Brain microvascular endothelial cell (primary cell): ENCODE measurements at regions not wholly inside any gene's neighbourhood (a gene's known extent, or its start where the extent isn't known, plus 50 kb on each side); places are given as distances from the start of the nearest gene placed in this dataset.
A peak's percentile ranks its signal among the peaks of the same experiment; 100 is the strongest.

Experiments used
- DNase-seq: peaks from one replicate; pipeline ENCODE4 v3.0.0-alpha.2; 2020
- H3K27ac ChIP-seq: fragments of 250-450 bp; sonication (Bioruptor Pico); 2 replicates; pipeline ENCODE4 v1.5.1; 2020; ENCODE audit warnings: mild to moderate bottlenecking, moderate library complexity
- H3K27me3 ChIP-seq: fragments of 250-450 bp; sonication (Bioruptor Pico); replicated peaks from 2 replicates; pipeline ENCODE4 v1.5.1; 2020; ENCODE audit warnings: mild to moderate bottlenecking
- H3K36me3 ChIP-seq: fragments of 250-450 bp; sonication (Bioruptor Pico); replicated peaks from 2 replicates; pipeline ENCODE4 v1.5.1; 2020; ENCODE audit warnings: mild to moderate bottlenecking
- H3K4me3 ChIP-seq: 2 replicates; pipeline ENCODE4 v1.5.1; 2011; ENCODE audit warnings: low read depth, mild to moderate bottlenecking, control low read depth, low read length, moderate library complexity
- CTCF ChIP-seq: IDR thresholded peaks from 2 replicates; pipeline ENCODE4 v1.5.1; 2011; ENCODE audit warnings: low read depth, mild to moderate bottlenecking, moderate library complexity, low read length, control low read depth, inconsistent platforms; ENCODE audit errors: missing control alignments
- in situ Hi-C: cut with HindIII; loops from 2 replicates; pipeline ENCODE4 v1.10.0; 2017; ENCODE audit warnings: low sequenced_read_pairs, low pct_ligation_motif_present

- TF ChIP-seq CTCF = no peak
- Histone ChIP-seq H3K4me3 (no peak overlapping the region), H3K27me3 (no peaks in the 10 kb centered on the region), H3K36me3 (no peaks in the 10 kb centered on the region), H3K27ac (no peak overlapping the region)
- in situ Hi-C loops = no loop called here
- no peak for DNase-seq
Observed at GRCh38 chr4:182042945-182043344, 200.3 kb upstream of the TENM3 start.

GRCh38 chr4:182048871-182049270 lies 194.3 kb upstream of the TENM3 start:
- no peak for TF ChIP-seq CTCF

GRCh38 chr4:182056866-182057265 lies 186.3 kb upstream of the TENM3 start:
- H3K27me3 ChIP-seq = no peaks in the 10 kb centered on the region
- H3K36me3 ChIP-seq = no peaks in the 10 kb centered on the region
- no peak for TF ChIP-seq CTCF
- in situ Hi-C loops = no loop called here
- no peak overlapping the region for H3K27ac ChIP-seq
- H3K4me3 ChIP-seq = no peak overlapping the region
- DNase-seq = no peak

More at GRCh38 chr4:182048871-182049270, 194.3 kb upstream of the TENM3 start:
- Histone ChIP-seq H3K27me3 (no peaks in the 10 kb centered on the region), H3K4me3 (no peak overlapping the region), H3K27ac (no peak overlapping the region), H3K36me3 (no peaks in the 10 kb centered on the region)
- in situ Hi-C loops = no loop called here
- DNase-seq = no peak

GRCh38 chr4:182062458-182062857 lies 180.7 kb upstream of the TENM3 start:
- no peak for DNase-seq
- peak overlapping the region; percentile 28 for H3K27ac ChIP-seq
- no peak for TF ChIP-seq CTCF
- in situ Hi-C loops = no loop called here
- H3K4me3 ChIP-seq = no peak overlapping the region
- no peaks in the 10 kb centered on the region for H3K36me3 ChIP-seq
- H3K27me3 ChIP-seq = no peaks in the 10 kb centered on the region

- in situ Hi-C loops = no loop called here
- TF ChIP-seq CTCF = no peak
- peak; percentile 18 for DNase-seq
- Histone ChIP-seq H3K27me3 (no peaks in the 10 kb centered on the region), H3K36me3 (no peaks in the 10 kb centered on the region), H3K27ac (peak overlapping the region; percentile 28), H3K4me3 (no peak overlapping the region)
Observed at GRCh38 chr4:182062936-182063335, 180.3 kb upstream of the TENM3 start.

- Histone ChIP-seq H3K27me3 (no peaks in the 10 kb centered on the region), H3K27ac (no peak overlapping the region), H3K4me3 (no peak overlapping the region), H3K36me3 (no peaks in the 10 kb centered on the region)
- DNase-seq = no peak
- in situ Hi-C loops = no loop called here
- TF ChIP-seq CTCF = no peak
Observed at GRCh38 chr4:182063651-182064050, 179.6 kb upstream of the TENM3 start.
